CD4-positive, CD25-positive, alpha-beta regulatory T cell (primary cell): ENCODE measurements at regions not wholly inside any gene's neighbourhood (a gene's known extent, or its start where the extent isn't known, plus 50 kb on each side); places are given as distances from the start of the nearest gene placed in this dataset.

Experiments
- ATAC-seq, 2 donors: fragments of 150-1000 bp; cut with Tn5 transposase; one replicate each; pipeline ENCODE4 v1.10.0; 2021; ENCODE audit warnings: low read depth in 2 of 2, moderate number of reproducible peaks in 2 of 2, moderate library complexity in 1 of 2
- DNase-seq, 3 donors: peaks; one replicate each; pipeline versions ENCODE4 v3.0.0 to v3.0.0-alpha.2; 2012 to 2022; ENCODE audit warnings: mixed read lengths in 1 of 3
- H3K27ac ChIP-seq: one replicate; pipeline ENCODE4 v1.7.0; 2013; ENCODE audit warnings: mild to moderate bottlenecking, low read length; ENCODE audit not compliant: insufficient read depth, poor library complexity, severe bottlenecking
- H3K27me3 ChIP-seq: one replicate; pipeline ENCODE4 v1.7.0; 2013; ENCODE audit warnings: low read length; ENCODE audit not compliant: control insufficient read depth, insufficient read depth
- H3K36me3 ChIP-seq: one replicate; pipeline ENCODE4 v1.7.0; 2013; ENCODE audit warnings: mild to moderate bottlenecking, low read length, moderate library complexity; ENCODE audit not compliant: control insufficient read depth, insufficient read depth
- H3K4me1 ChIP-seq: 2 replicates; pipeline ENCODE4 v1.7.0; 2013; ENCODE audit warnings: mild to moderate bottlenecking, low read length; ENCODE audit not compliant: insufficient read depth, control insufficient read depth, poor library complexity, severe bottlenecking
- H3K4me3 ChIP-seq: one replicate; pipeline ENCODE4 v1.7.0; 2013; ENCODE audit warnings: low read depth, mild to moderate bottlenecking, low read length, moderate library complexity
- H3K9me3 ChIP-seq, 2 experiments: 1 replicate in 1 of 2; 2 replicates in 1 of 2; pipeline ENCODE4 v1.7.0; 2013; ENCODE audit warnings: low read length in 2 of 2, mild to moderate bottlenecking in 1 of 2, moderate library complexity in 1 of 2; ENCODE audit not compliant: control insufficient read depth in 2 of 2
- H3K27ac Mint-ChIP-seq, 3 donors: one replicate each; pipeline ENCODE4 v1.8.0; 2020 to 2022; ENCODE audit warnings: mild to moderate bottlenecking in 3 of 3, mixed read lengths in 3 of 3, moderate library complexity in 2 of 3
- H3K27me3 Mint-ChIP-seq: one replicate; pipeline ENCODE4 v1.8.0; 2022; ENCODE audit warnings: mild to moderate bottlenecking, mixed read lengths
- H3K36me3 Mint-ChIP-seq: one replicate; pipeline ENCODE4 v1.8.0; 2020; ENCODE audit warnings: mixed read lengths
- H3K4me1 Mint-ChIP-seq, 4 donors: one replicate each; pipeline ENCODE4 v1.8.0; 2020 to 2022; ENCODE audit warnings: mixed read lengths in 4 of 4, mild to moderate bottlenecking in 1 of 4
- H3K4me3 Mint-ChIP-seq, 4 donors: one replicate each; pipeline ENCODE4 v1.8.0; 2020 to 2022; ENCODE audit warnings: mild to moderate bottlenecking in 4 of 4, mixed read lengths in 4 of 4, moderate library complexity in 3 of 4
- H3K9me3 Mint-ChIP-seq, 7 donors: one replicate each; pipeline ENCODE4 v1.8.0; 2020 to 2022; ENCODE audit warnings: mixed read lengths in 7 of 7, mild to moderate bottlenecking in 3 of 7, moderate library complexity in 2 of 7

GRCh38 chr3:65195211-65196006, 507.6 kb upstream of the ADAMTS9 start:
- Mint-ChIP-seq H3K4me1 (no peaks in the 10 kb centered on the region), H3K9me3 (peaks cover 2 to 21% (median 4%) of the 10 kb centered on the region in 7 donors), H3K36me3 (no peaks in the 10 kb centered on the region), H3K27ac (no peak overlapping the region), H3K27me3 (no peaks in the 10 kb centered on the region), H3K4me3 (no peak overlapping the region)
- H3K36me3 ChIP-seq: no peaks in the 10 kb centered on the region
- no peak overlapping the region for H3K27ac ChIP-seq
- ATAC-seq (no peak), DNase-seq (no peak)
- no peaks in the 10 kb centered on the region for H3K9me3 ChIP-seq
- no peaks in the 10 kb centered on the region for H3K4me1 ChIP-seq
- H3K4me3 ChIP-seq: no peak overlapping the region
- no peaks in the 10 kb centered on the region for H3K27me3 ChIP-seq

DNA sequence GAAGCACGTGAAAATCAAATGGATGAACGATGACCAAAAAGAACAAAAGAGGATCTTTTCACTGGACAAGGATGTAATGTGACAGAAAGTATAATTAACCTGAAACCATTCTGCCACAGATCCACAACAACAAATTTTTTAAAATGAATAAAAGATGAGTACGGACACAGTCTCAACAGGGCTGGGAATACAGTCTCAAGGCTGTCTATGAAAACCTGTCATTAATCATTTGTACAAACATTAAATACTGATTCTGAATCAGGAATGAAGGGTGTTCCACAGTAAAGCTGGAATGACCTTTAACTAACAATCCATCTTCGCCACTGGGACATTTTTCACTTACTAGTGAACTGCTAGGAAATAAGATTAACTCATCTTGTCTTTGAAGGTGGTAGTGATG, 506.9 kb upstream of the ADAMTS9 start:
- ATAC-seq (no peak), DNase-seq (no peak)
- Histone ChIP-seq H3K4me1 (no peaks in the 10 kb centered on the region), H3K36me3 (no peaks in the 10 kb centered on the region), H3K27me3 (no peaks in the 10 kb centered on the region), H3K9me3 (no peaks in the 10 kb centered on the region), H3K27ac (no peak overlapping the region), H3K4me3 (no peak overlapping the region)
- Mint-ChIP-seq H3K4me3 (no peak overlapping the region), H3K9me3 (peaks cover 4 to 27% (median 5%) of the 10 kb centered on the region in 7 donors), H3K27me3 (no peaks in the 10 kb centered on the region), H3K27ac (no peak overlapping the region), H3K4me1 (no peaks in the 10 kb centered on the region), H3K36me3 (no peaks in the 10 kb centered on the region)

DNA sequence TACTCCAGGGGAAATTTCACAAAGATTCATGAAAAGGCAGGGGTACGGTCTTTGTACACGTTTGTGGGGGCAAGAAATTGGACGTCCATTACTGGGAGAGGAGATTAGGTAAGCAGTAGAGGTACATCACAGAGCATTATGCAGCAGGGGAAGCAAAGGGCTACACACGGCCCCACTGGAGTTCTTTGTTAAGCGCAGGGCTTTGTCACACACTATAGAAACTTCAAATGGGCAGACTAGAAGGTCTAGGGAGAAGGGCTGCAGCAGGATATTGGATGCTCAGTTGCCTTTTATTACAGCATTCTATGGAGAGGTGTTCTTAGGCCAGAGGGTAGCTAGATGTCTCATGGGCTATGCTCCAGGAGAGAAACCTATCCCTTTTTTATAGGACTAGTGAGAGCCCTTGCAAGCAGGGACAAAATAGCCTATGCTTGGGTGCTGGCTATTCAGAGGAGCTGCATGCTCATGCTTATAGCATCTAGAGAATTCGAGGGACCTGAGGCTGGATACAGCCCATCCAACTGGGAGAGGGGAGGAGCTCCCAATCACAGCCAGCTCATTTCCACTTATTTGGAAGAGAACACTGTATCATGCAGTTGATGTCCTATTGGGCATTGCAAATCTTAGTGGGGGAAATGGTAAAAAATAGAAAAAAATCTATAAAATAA, 506.4 kb upstream of the ADAMTS9 start:
- H3K4me3 Mint-ChIP-seq: no peak overlapping the region
- ATAC-seq (no peak), DNase-seq (no peak)
- Histone ChIP-seq H3K27me3 (no peaks in the 10 kb centered on the region), H3K27ac (no peak overlapping the region), H3K4me1 (no peaks in the 10 kb centered on the region), H3K9me3 (no peaks in the 10 kb centered on the region), H3K4me3 (no peak overlapping the region), H3K36me3 (no peaks in the 10 kb centered on the region)
- no peaks in the 10 kb centered on the region for H3K4me1 Mint-ChIP-seq
- no peak overlapping the region for H3K27ac Mint-ChIP-seq
- no peaks in the 10 kb centered on the region for H3K27me3 Mint-ChIP-seq
- no peaks in the 10 kb centered on the region for H3K36me3 Mint-ChIP-seq
- H3K9me3 Mint-ChIP-seq: peaks cover 4 to 29% (median 5%) of the 10 kb centered on the region in 7 donors

DNA sequence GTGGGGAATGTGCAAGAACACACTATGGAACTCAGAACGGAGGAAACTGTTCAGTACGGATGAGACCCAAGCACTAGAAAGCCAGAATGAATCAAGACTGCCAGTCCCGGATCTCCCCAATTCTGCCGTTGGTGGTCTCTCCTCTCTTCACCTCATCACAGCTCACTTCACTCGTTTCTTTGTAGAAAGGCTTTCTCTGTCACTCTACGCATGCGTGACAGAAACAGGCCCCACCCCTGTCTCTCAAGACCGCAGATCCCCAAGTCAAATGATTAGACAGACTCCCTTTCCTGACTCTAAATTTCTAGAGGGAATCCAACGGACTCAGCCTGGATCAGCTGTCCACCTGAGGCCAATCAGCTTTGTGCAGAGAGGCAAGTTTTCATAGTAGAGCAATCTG, 505.7 kb upstream of the ADAMTS9 start:
- Mint-ChIP-seq H3K27ac (peak overlapping the region in 1 of 3 donors; percentile 65), H3K27me3 (no peaks in the 10 kb centered on the region), H3K9me3 (peaks cover 1 to 23% (median 5%) of the 10 kb centered on the region in 7 donors), H3K4me3 (no peak overlapping the region), H3K36me3 (no peaks in the 10 kb centered on the region), H3K4me1 (no peaks in the 10 kb centered on the region)
- Histone ChIP-seq H3K27ac (no peak overlapping the region), H3K27me3 (no peaks in the 10 kb centered on the region), H3K36me3 (no peaks in the 10 kb centered on the region), H3K4me1 (no peaks in the 10 kb centered on the region), H3K4me3 (no peak overlapping the region), H3K9me3 (no peaks in the 10 kb centered on the region)
- DNase-seq (no peak), ATAC-seq (no peak)

DNA sequence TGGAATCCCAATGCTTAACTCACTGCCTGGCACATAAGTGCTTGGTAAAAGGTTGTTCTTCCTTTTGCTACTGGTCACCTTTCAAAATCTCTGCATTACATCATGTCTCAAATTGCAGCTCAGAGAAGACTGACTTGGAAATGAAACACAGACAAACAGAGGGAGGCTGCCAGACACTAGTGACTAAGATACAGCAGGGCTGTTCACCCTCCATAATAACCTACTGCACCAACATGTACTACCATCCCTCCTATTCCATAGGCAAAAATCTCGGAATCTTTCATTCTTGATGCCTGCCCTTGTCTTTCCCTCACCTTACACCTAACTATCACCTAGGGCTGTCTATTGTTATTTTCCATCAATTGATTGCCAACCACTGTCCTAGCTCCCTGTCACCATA, 502.3 kb upstream of the ADAMTS9 start:
- Mint-ChIP-seq H3K4me1 (no peaks in the 10 kb centered on the region), H3K36me3 (no peaks in the 10 kb centered on the region), H3K27ac (no peak overlapping the region), H3K27me3 (no peaks in the 10 kb centered on the region), H3K4me3 (no peak overlapping the region), H3K9me3 (peaks cover 1 to 35% (median 6%) of the 10 kb centered on the region in 7 donors)
- H3K36me3 ChIP-seq: no peaks in the 10 kb centered on the region
- no peaks in the 10 kb centered on the region for H3K4me1 ChIP-seq
- H3K27me3 ChIP-seq: no peaks in the 10 kb centered on the region
- H3K9me3 ChIP-seq: no peaks in the 10 kb centered on the region
- no peak overlapping the region for H3K27ac ChIP-seq
- ATAC-seq: no peak
- no peak for DNase-seq
- no peak overlapping the region for H3K4me3 ChIP-seq

DNA sequence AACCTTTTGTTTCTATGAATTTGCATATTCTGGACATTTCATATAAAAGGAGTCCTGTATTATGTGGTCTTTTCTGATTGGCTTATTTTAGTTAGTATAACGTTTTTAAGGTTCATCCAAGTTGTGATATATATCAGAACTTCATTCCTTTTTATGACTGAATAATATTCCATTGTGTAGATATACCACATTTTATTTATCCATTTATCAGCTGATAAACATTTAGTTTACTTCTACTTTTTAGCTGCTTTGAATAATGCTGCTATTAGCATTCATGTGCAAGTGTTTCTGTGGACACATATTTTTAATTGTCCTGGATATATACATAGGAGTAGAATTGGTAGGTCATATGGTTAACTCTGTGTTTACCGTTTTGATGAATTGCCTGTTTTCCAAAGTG, 498.5 kb upstream of the ADAMTS9 start:
- Mint-ChIP-seq H3K36me3 (no peaks in the 10 kb centered on the region), H3K9me3 (peaks cover 0 to 37% (median 6%) of the 10 kb centered on the region in 7 donors), H3K4me1 (no peaks in the 10 kb centered on the region), H3K27me3 (no peaks in the 10 kb centered on the region), H3K27ac (no peak overlapping the region), H3K4me3 (no peak overlapping the region)
- no peak overlapping the region for H3K27ac ChIP-seq
- ATAC-seq (no peak), DNase-seq (no peak)
- no peaks in the 10 kb centered on the region for H3K4me1 ChIP-seq
- no peaks in the 10 kb centered on the region for H3K9me3 ChIP-seq
- H3K27me3 ChIP-seq: no peaks in the 10 kb centered on the region
- no peaks in the 10 kb centered on the region for H3K36me3 ChIP-seq
- H3K4me3 ChIP-seq: no peak overlapping the region

- ATAC-seq: no peak
- Histone ChIP-seq H3K36me3 (no peaks in the 10 kb centered on the region), H3K4me3 (no peak overlapping the region), H3K27me3 (no peaks in the 10 kb centered on the region), H3K4me1 (no peaks in the 10 kb centered on the region), H3K9me3 (no peaks in the 10 kb centered on the region), H3K27ac (no peak overlapping the region)
- no peaks in the 10 kb centered on the region for H3K4me1 Mint-ChIP-seq
- H3K9me3 Mint-ChIP-seq: peaks cover 0 to 19% (median 4%) of the 10 kb centered on the region in 7 donors
- H3K27ac Mint-ChIP-seq: no peak overlapping the region
- no peaks in the 10 kb centered on the region for H3K27me3 Mint-ChIP-seq
- H3K4me3 Mint-ChIP-seq: no peak overlapping the region
- H3K36me3 Mint-ChIP-seq: no peaks in the 10 kb centered on the region
- no peak for DNase-seq
Observed at GRCh38 chr3:65182682-65183081, 494.9 kb upstream of the ADAMTS9 start.

DNA sequence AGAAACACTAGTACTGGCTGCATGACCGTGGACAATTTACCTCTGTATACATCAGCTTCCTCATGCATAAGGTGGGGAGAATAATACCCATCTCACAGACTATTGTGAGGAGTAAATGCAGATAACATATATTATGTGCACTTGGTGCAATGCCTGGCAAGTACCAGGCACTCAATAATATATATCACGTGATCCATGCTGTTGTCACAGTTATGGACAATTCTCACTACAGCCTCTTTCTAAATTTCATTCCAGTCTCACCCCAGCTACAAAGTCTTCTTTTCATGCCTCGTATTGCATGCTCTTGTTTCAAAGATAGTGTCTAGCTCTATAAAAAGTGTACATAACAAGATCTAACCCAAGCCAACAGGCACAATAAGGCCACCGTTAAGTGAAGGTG, 494.3 kb upstream of the ADAMTS9 start:
- H3K9me3 Mint-ChIP-seq: peaks cover 0 to 19% (median 4%) of the 10 kb centered on the region in 7 donors
- Histone ChIP-seq H3K27me3 (no peaks in the 10 kb centered on the region), H3K9me3 (no peaks in the 10 kb centered on the region), H3K36me3 (no peaks in the 10 kb centered on the region), H3K4me3 (no peak overlapping the region), H3K27ac (no peak overlapping the region), H3K4me1 (no peaks in the 10 kb centered on the region)
- H3K4me1 Mint-ChIP-seq: no peaks in the 10 kb centered on the region
- no peak for DNase-seq
- H3K36me3 Mint-ChIP-seq: no peaks in the 10 kb centered on the region
- no peaks in the 10 kb centered on the region for H3K27me3 Mint-ChIP-seq
- H3K27ac Mint-ChIP-seq: no peak overlapping the region
- ATAC-seq: no peak
- H3K4me3 Mint-ChIP-seq: no peak overlapping the region
